GM18505 (cell line): ENCODE measurements at regions not wholly inside any gene's neighbourhood (a gene's known extent, or its start where the extent isn't known, plus 50 kb on each side); places are given as distances from the start of the nearest gene placed in this dataset.

ENCODE experiments used
- ATAC-seq: cut with Tn5 transposase; IDR thresholded peaks from one replicate; pipeline ENCODE4 v1.9.1; 2021; ENCODE audit not compliant: unreplicated experiment
- POLR2A ChIP-seq: IDR thresholded peaks from 4 replicates; pipeline ENCODE4 v1.6.1; 2011; ENCODE audit warnings: borderline replicate concordance; ENCODE audit not compliant: insufficient read depth, insufficient read length; ENCODE audit errors: extremely low read depth

GRCh38 chr15:92705764-92706163 lies 50.2 kb upstream of the FAM174B start:
- TF ChIP-seq POLR2A, result no peak
- no peak for ATAC-seq

GRCh38 chr15:92706201-92706600 lies 50.6 kb upstream of the FAM174B start:
- ATAC-seq, result no peak
- no peak for TF ChIP-seq POLR2A

- ATAC-seq, result no peak
- TF ChIP-seq POLR2A, result no peak
Measured at GRCh38 chr15:92707880-92708551, 52.4 kb upstream of the FAM174B start.

- TF ChIP-seq POLR2A, result no peak
- no peak for ATAC-seq
Measured at GRCh38 chr15:92708635-92709034, 53.1 kb upstream of the FAM174B start.

- TF ChIP-seq POLR2A, result no peak
Measured at GRCh38 chr15:92709110-92709790, 53.7 kb upstream of the FAM174B start.

GRCh38 chr15:92711457-92711831 lies 55.9 kb upstream of the FAM174B start:
- ATAC-seq, result no peak
- no peak for TF ChIP-seq POLR2A

More at GRCh38 chr15:92709110-92709790, 53.7 kb upstream of the FAM174B start:
- ATAC-seq, result no peak

GRCh38 chr15:92714077-92714476 lies 58.5 kb upstream of the FAM174B start:
- peak; percentile 9 for ATAC-seq
- no peak for TF ChIP-seq POLR2A

GRCh38 chr15:92714477-92715401 lies 59.2 kb upstream of the FAM174B start:
- TF ChIP-seq POLR2A, result no peak
- ATAC-seq, result peak; percentile 86

GRCh38 chr15:92715758-92716157 lies 60.2 kb upstream of the FAM174B start:
- TF ChIP-seq POLR2A, result no peak
- no peak for ATAC-seq

- ATAC-seq, result no peak
Measured at GRCh38 chr15:92719021-92719420, 63.4 kb upstream of the FAM174B start.

GRCh38 chr15:92724144-92724543 lies 68.6 kb upstream of the FAM174B start:
- TF ChIP-seq POLR2A, result no peak
- no peak for ATAC-seq

More at GRCh38 chr15:92719021-92719420, 63.4 kb upstream of the FAM174B start:
- TF ChIP-seq POLR2A, result no peak

- TF ChIP-seq POLR2A, result no peak
Measured at GRCh38 chr15:92725171-92725570, 69.6 kb upstream of the FAM174B start.

GRCh38 chr15:92728266-92728665 lies 72.7 kb upstream of the FAM174B start:
- no peak for TF ChIP-seq POLR2A
- no peak for ATAC-seq

More at GRCh38 chr15:92725171-92725570, 69.6 kb upstream of the FAM174B start:
- ATAC-seq, result no peak

GRCh38 chr15:92733090-92733933 lies 77.7 kb upstream of the FAM174B start:
- no peak for ATAC-seq

More at GRCh38 chr15:92733090-92733933, 77.7 kb upstream of the FAM174B start:
- TF ChIP-seq POLR2A, result no peak
